GM18502 (cell line): ENCODE measurements at regions not wholly inside any gene's neighbourhood (a gene's known extent, or its start where the extent isn't known, plus 50 kb on each side); places are given as distances from the start of the nearest gene placed in this dataset.

Experiments
- ATAC-seq: cut with Tn5 transposase; IDR thresholded peaks from one replicate; pipeline ENCODE4 v1.9.1; 2021; ENCODE audit warnings: mild to moderate bottlenecking; ENCODE audit not compliant: unreplicated experiment, poor library complexity

DNA sequence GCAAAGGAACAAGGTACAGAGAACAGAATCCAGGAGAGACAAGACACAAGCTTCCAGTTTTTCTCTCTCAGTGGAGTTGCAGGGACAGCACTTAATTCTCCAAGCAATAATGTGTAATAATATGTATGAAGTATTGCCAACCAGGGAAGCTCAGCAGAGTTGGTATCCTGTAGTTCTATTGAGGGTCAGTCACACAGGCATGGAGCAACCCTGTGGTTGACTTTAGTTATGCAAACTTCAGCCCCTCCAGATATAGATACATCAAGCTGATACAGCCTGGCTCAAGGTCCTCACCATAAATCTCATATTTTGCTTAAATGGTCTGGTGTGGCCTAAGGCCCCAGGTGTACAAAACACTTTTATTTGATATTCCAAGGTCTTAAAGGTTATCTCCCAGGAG, 248.6 kb upstream of the EPHA5 start:
- no peak for ATAC-seq

DNA sequence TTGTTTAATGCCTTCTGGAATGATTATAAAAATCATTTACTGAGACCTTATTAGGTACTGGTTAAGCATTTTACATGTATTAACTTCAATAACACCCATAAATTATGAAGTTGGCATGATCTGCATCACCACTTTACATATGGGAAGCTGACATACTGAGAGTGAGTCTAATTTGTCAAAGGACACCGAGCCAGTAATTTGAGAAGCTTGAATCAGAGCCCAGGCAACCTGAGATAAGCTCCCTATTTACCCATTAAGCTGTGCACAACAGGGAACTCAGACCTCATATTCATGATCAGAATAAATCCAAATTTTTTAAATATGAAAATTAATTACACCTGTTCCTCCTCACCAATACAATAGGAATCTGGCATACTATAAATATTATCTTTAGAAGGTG, 247.9 kb upstream of the EPHA5 start:
- no peak for ATAC-seq

DNA sequence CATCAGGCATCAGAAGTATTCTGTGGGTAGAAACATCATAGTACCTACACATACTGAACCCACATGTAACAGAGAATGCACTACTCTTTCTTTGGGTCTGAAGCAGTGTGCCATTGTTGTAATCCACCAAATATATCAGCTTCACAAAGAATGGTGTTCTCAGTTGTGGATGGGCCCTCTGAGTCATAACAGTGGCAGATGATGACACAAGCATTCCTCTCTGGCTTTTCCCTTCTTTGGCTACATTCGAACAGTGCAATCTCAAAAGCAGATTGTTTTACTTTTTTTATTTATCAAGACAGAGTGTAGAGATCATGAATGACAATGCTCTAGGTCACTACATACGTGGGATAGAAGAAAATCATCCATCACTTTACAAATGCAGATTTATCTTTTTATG, 247.2 kb upstream of the EPHA5 start:
- ATAC-seq: no peak

DNA sequence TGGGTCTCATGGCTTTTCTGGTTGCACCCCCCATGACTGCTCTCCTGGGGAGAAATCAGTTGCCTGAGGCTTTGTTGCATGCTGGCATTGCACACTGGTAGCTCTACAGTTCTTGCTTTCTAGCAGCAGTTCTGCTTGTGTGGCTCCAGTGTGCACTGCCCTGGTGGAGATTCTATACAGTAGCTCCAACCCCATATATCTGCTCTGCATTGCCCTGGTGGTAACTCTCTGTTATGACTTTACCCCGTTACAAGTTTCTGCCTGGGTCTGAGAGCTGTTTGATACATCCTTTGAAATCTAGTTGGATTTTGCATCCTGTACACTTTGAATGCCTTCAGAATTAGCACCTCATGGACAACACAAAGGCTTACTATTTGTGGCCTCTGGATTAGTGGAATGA, 241.4 kb upstream of the EPHA5 start:
- no peak for ATAC-seq

DNA sequence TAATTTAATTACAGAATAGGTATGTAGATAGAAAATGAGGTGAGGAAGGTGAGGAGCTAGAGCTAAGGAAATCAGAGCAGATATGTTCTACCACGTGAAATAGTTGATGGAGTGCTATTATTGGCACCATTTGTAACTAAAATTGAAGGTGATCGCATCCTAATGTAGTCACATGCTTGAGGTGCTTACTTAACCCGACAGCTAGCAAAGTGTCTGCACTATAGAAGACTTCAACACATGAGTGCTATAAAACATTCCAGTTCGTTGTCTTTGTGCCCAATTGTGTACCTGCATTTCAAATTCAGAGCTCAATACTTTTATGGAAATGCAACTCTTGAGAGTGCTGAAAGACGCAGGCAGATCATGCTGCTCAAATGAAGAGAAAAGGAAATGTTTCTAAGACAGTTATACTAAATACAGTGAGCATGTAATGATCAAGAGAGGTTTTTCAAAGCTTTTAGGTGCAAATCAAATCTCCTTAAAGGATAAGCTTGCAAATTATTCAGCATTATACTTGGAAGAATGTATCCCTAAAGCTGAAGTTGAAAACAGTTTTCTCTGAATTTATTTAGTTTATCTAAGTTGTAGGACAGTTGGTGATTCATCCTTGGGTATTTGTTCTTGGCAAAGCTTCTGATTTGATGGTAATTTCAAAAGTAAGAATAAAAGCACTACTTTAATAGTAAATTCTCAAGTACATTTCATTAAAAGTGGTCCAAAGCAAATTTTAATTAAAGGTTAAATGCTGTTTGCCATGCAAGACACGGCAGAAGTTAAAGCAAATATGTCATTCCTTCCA, 223.9 kb upstream of the EPHA5 start:
- ATAC-seq: no peak

DNA sequence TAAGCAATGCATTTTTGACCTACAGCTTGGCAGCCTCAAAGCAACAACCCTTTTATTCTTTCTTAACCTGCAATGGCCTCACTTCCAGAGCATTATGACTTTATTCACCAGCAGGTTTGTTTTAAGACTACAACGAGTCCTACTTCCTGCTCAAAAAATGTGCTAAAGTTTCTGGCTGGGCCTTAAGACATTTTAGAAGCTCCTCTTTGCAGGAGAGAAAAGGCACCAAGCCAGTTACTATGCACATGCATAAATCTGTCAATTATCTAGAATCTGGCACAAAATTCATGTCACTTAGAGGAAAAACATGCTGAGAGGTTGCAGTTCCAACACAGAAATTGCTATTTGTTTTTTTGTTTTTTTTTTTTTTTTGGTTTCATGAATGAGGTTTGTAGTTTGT, 223.0 kb upstream of the EPHA5 start:
- ATAC-seq: no peak

DNA sequence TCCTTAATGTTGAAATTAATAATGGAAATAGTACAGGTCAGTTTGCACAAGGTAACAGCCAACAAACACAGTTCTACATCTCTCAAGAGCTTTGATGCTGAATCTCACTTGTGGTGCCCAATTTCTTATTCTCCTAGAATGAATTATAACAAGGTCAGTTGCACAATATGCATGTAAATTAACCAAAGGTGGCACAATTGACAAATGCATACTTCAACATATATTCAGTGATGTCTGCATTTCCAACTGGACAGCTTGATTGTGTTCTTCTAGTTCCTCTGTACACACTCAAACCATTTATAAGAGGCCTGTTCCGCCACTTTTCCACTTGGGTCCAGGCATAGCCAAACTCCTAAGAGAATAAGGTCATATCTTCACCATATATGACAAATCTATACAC, 210.3 kb upstream of the EPHA5 start:
- ATAC-seq: no peak

DNA sequence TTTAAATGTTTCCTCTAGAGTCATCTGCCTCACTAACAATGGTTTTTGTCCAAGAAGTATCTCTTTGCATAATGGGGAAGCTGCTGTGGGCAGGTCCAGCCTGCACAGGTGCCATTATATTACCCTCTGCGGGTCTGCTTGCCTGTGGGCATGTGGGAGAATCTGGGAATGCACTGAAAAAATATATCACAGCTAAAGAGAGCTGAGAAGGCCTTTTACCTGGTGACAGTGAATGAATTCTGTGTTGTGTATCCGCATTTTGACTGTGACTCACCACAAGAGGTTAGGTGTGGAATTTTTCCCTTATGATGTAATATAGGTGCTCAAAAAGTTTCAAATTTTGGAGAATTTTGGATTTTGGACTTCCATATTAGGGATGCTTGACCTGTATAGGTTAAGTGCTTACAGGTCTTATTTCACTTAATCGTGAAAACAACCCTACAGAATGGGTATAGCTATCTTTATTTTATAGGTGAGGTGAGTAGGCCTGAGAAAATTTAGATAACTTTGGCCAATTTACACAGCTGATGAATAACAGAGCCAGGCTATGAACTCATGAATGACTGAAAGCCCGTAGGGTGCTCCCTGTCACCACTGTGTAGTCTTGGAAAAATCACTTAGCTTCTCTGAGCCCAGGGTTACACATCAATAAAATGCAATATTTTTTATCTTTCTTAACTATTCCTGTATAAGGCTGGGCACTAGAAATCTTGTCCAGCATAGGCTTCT, 198.0 kb upstream of the EPHA5 start:
- no peak for ATAC-seq

DNA sequence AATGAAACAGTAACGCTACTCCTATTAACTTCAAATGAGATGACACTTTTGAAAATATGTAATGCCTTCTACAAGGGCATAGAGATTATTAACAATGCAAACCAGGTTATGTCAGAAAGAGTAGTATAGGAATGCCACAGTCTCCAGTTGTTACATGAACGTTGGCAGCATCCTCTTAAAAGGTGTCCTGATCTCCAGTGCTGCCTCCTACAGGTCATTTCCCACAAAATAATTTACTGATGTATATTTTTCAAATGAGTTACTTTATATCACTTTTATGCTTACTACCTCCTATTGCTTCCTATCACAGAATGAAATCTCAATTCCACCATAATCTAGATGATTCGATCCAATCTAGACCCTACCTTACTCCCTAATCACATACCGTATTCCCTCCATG, 195.2 kb upstream of the EPHA5 start:
- ATAC-seq: no peak

DNA sequence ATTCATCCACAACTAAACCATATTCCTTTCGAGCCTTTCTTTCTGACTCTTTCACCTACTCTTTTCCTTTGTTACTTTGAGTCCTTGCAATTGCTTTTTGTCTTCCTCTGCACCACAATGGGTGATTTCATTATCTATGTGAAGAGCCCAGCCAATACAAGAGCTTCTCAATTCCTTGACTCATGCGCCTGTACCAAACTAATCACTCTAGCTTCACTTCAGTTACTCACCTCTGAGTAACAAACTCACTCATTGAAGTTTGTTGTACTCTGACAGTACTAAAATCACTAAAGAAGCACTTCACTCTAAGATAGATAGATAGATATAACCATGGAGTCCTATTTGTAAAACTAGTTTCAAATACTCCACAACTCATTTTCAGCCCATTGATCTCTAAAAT, 191.7 kb upstream of the EPHA5 start:
- no peak for ATAC-seq

DNA sequence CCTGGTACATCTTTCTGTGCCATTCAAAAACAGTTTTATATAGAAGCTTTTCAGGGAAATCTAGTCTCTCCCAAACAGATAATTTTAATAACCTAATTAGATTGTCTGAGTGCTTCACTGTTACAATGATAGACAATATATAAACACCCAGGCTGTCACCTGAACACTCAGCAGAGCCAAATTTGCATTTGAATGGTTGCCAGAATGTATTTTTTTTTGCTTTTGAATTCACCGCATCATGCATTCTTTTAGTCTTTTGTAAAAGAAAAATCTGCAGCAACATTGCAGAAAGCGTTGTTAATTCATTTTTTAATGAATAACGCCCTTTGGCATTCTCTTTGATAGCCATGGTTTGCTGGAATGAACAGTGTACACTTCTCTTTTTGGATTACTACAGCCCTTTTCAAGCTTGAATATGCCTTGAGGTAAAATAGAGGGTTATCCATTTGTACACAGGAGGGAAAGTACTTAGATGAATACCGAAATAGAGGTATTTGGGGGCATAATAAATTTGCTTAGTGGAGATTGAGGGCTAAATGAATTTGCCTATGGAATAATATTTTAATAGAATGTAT, 175.0 kb upstream of the EPHA5 start:
- no peak for ATAC-seq

DNA sequence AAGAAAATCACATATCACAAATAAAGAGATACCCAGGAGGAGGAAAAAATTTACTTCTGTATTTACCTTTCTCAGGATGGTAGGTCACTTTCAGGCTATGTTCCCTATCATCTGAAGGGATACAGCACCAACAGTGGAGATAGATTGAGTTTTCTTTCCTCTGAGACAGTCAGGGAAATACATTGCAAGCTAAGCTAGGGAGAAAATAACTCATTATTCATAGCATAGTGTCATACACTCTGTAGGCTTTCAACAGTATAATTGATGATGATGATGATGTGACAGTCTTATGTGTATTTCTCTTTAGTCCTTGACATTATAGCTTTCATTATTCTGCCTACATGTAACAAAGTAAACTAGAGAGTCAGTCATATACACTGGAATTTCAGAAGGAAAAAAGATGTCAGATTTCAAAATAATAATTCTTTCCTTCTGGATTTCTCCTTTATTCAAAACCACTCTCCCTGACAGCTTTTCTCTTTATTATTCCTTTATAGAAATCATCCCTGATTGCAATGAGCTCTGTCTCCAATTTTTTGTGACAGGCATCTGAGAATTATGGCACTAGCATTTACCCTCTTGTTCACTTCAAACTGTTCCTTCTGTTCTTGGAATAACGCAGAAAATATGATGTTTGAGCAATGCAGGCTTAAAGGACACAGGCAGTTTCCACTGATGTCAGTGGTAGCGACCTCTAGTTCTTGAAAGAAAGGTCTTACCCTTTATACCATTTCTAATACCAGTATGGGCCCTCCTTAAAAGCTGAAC, 169.1 kb upstream of the EPHA5 start:
- ATAC-seq: no peak

DNA sequence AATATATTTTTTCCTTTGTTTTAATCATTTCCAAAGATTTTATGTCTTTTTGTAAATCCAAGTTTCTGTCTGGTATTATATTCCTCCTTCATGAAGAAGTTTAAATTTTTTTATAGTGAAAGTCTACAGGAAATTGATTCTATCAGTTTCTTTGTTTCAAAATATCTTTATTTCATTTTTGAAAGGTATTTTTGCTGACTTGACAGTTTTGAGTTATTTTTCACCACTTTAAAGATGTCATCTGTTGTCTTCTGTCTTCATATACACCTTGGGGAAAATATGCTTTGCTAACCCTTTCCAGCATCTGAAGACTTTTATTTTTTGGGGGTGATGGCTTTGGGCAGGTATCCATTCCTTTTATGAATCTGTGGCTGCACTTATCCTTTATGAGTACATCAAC, 164.4 kb upstream of the EPHA5 start:
- no peak for ATAC-seq

DNA sequence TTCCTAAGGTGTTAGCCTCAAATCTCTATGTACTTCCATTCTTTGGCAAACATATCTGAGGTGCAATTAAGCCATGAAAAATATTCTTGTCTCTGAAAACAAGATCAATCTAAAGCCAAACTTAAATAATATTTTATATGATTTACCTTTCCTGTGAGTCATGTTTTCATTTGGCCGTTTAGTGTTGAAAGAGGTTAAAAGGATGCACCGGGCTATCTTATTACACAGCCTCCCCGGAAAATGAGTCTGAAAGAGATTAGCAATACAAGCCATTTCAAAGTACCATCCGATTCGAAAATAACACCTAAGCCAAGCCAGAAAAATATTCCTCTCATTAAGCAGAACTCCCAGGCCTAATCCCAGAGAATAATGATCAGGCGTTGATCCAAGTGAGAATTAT, 161.5 kb upstream of the EPHA5 start:
- ATAC-seq: no peak

DNA sequence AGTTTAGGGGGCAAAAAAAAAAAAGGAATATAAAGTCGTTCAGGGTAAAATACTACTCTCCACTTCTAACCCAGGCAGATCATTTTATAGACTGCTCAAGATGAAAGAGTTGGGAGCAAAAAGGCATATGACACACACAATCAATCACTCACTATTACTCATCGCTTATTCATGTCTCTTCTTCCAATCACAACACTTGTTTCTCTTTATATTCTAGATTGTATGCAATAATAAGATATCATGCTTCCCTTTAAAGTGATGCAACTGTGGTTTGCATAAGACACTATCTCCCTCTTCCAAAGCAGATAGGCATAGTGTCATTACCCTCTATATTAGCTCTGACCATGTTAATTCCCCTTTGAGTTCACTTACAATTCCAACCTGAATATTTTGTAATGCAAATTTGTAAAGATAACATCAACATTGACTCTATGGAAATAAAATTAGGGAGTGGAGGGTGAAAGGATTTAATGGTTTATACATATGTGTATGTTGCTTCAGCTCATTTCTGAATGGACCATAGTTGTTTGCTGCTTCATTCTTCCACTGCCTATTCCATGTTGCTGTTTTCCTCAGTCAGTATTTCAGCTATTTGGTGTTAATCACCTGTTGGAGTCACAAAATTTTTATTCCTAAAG, 154.9 kb upstream of the EPHA5 start:
- no peak for ATAC-seq

DNA sequence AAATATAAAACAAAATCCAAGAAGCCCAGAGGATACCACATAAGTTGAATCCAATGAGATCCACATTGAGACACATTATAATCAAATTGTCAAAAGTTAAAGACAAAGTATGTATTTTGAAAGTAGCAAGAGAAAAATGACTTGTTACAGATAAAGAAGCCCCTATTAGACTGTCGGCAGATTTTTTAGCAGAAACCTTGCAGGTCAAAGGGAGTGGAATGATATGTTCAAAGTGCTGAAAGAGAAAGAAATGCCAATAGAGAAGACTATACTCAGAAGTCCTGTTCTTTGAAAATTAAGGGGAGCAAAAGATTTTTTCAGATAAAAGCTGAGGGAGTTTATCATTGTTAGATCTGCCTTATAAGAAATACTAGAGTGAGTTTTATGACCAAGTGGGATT, 148.9 kb upstream of the EPHA5 start:
- no peak for ATAC-seq

DNA sequence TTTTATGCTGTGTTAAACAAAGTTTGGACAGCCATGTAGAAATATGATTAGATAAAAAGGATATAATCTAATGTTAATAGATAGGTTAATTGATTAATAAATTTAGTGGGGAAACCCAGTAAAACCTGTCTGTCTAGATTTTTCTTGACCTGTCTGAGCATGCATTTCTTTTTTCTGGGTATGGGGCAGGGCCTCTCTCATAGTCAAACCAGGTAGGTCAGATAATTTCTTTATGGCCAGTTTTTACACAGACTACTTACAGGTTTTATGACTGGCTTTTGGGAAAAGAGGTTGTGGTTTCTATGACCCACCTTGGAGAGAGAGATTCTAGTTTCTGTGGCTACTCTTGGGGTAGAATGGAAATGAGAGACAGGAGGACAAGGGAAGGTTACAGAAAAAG, 135.6 kb upstream of the EPHA5 start:
- no peak for ATAC-seq

DNA sequence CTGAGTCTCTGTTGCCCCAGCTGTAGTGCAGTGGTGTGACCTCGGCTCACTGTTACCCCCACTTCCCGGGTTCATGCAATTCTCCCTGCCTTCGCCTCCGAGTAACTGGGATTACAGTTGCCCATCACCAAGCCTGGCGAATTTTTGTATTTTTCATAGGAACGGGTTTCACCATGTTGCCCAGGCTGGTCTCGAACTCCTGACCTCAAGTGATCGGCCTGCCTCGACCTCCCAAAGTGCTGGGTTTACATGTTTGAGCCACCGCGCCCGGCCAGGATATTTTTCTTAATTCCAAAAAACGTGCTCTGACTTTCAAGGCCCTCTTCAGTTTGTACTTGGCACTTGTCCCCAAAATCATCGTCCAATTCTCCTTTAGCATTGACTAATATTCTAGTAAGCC, 129.2 kb upstream of the EPHA5 start:
- ATAC-seq: no peak

DNA sequence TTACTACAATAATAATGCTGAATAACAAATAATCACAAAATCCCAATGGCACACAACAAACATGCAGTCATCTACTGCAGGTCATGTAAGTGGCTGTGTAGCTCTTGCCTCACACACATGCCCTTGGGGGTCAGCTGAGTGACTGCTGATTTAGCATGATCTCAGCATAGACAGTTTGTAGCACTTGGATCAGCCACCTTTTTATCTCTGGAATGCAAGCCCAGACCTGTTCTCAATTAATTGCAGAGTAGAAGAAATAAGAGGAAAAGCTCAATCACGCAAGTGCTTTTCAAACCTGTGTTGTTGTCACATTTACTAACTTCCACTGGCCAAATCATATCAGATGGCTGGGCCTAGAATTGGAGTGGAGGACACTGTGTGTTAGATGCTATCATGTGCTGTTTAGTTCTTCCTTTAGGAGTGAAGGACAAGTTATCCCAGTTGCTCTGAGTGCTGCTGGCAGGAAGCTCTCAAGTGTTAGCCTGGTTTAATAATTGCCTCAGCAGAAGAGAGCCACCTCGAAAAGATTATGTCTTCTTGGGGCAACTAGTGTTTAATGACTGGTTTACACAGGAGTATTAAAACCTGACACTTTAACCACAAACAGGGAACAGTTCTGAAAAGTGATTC, 128.3 kb upstream of the EPHA5 start:
- ATAC-seq: no peak

DNA sequence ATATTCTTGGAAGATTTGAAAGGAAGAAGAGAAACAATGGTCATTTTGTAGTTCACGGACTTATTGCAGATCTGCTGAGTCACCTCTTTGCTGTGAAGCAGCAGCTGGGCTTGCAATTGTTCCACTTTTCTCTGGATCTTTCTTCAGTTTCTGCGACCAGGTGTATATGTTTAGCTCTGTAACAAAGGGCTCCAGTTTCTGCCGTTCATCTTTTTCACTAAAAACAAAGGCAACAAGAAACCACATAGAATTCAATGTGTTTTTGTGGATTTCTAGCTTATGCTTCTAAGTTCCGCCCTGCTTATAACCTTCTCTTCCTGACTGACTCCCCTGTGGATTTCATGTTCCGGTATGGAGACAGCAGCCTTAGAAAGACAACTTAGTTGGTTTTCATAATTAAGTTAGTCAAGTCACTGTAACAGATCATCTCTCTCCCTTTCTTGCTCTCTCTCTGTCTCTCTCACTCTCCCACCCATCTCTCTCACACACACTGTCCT, 121.6 kb upstream of the EPHA5 start:
- no peak for ATAC-seq
